Esophagus muscularis mucosa (tissue), 4 donors: ENCODE measurements at regions not wholly inside any gene's neighbourhood (a gene's known extent, or its start where the extent isn't known, plus 50 kb on each side); places are given as distances from the start of the nearest gene placed in this dataset.
"Not testable (repeated sequence)": the region's sequence is repeated elsewhere in the genome, so short reads cannot be mapped to it uniquely, and the experiment has no call there.

Experiments used
- DNase-seq: peaks from one replicate; pipeline ENCODE4 v3.0.0-alpha.2; 2017; ENCODE audit errors: extremely low spot score
- H3K27ac ChIP-seq, 4 donors: fragments of 200-600 bp; sonication (generic); replicated peaks in 1 of 4; 1 replicate in 3 of 4; 2 replicates in 1 of 4; pipeline ENCODE4 v1.5.1; 2016 to 2019; ENCODE audit warnings: mild to moderate bottlenecking in 1 of 4
- H3K27me3 ChIP-seq, 4 donors: fragments of 200-600 bp; sonication (generic); one replicate each; pipeline versions ENCODE4 v1.5.1 to v1.6.0; 2016 to 2019
- H3K36me3 ChIP-seq, 4 donors: fragments of 200-600 bp; sonication (generic); one replicate each; pipeline ENCODE4 v1.5.1; 2016 to 2019
- H3K4me1 ChIP-seq, 4 donors: fragments of 200-600 bp; sonication (generic); one replicate each; pipeline ENCODE4 v1.5.1; 2016 to 2019
- H3K4me3 ChIP-seq, 4 donors: fragments of 200-600 bp; sonication (generic); 1 replicate in 2 of 4; 2 replicates in 2 of 4; pipeline ENCODE4 v1.5.1; 2016 to 2019; ENCODE audit warnings: mild to moderate bottlenecking in 4 of 4, moderate library complexity in 1 of 4
- H3K9me3 ChIP-seq, 4 donors: fragments of 200-600 bp; sonication (generic); 1 replicate in 3 of 4; 2 replicates in 1 of 4; pipeline ENCODE4 v1.5.1; 2016 to 2019
- WGBS: methylation state at CpG from one replicate; pipeline ENCODE4 v1.1.5; 2018; 5-methylcytosine and 5-hydroxymethylcytosine counted together
- intact Hi-C: fragments of 100-400 bp; cut with DNase I; formaldehyde crosslinking; loops from one replicate; pipeline ENCODE4 v1.15.1; 2023

- DNase-seq, H3K9me3 ChIP-seq, H3K27ac ChIP-seq, H3K27me3 ChIP-seq, H3K4me1 ChIP-seq, intact Hi-C loops, H3K4me3 ChIP-seq, H3K36me3 ChIP-seq: not testable (repeated sequence)
- WGBS, result no CpG with 5 or more reads among the region's 2 CpGs
These were observed 163.5 kb downstream of the CDY2B start for GRCh38 chrY:17716329-17717043.

GRCh38 chrY:17668037-17668436, 212.0 kb downstream of the CDY2B start:
- intact Hi-C loops, DNase-seq, H3K4me1 ChIP-seq, H3K4me3 ChIP-seq, H3K9me3 ChIP-seq, H3K27ac ChIP-seq, H3K36me3 ChIP-seq, H3K27me3 ChIP-seq: not testable (repeated sequence)

- H3K36me3 ChIP-seq, DNase-seq, intact Hi-C loops, H3K27ac ChIP-seq, H3K27me3 ChIP-seq, H3K4me1 ChIP-seq, H3K9me3 ChIP-seq, H3K4me3 ChIP-seq: not testable (repeated sequence)
- WGBS, result no CpG with 5 or more reads among the region's 4 CpGs
These were observed 237.0 kb downstream of the CDY2B start for GRCh38 chrY:17643052-17643451.

GRCh38 chrY:17634484-17634883, 245.5 kb downstream of the CDY2B start:
- no CpG with 5 or more reads among the region's 3 CpGs for WGBS
- H3K9me3 ChIP-seq, H3K27ac ChIP-seq, H3K4me1 ChIP-seq, H3K36me3 ChIP-seq, intact Hi-C loops, H3K27me3 ChIP-seq, DNase-seq, H3K4me3 ChIP-seq: not testable (repeated sequence)

- WGBS, result no CpG with 5 or more reads among the region's 8 CpGs
- H3K4me3 ChIP-seq, H3K27me3 ChIP-seq, H3K36me3 ChIP-seq, DNase-seq, H3K27ac ChIP-seq, H3K4me1 ChIP-seq, intact Hi-C loops, H3K9me3 ChIP-seq: not testable (repeated sequence)
These were observed 268.8 kb downstream of the CDY2B start for GRCh38 chrY:17611256-17611655.

- H3K36me3 ChIP-seq, H3K27ac ChIP-seq, H3K27me3 ChIP-seq, H3K9me3 ChIP-seq, H3K4me1 ChIP-seq, DNase-seq, H3K4me3 ChIP-seq, intact Hi-C loops: not testable (repeated sequence)
- WGBS, result no CpG with 5 or more reads among the region's 10 CpGs
These were observed 269.4 kb downstream of the CDY2B start for GRCh38 chrY:17610649-17611048.

GRCh38 chrY:17607150-17607549, 272.9 kb downstream of the CDY2B start:
- H3K4me1 ChIP-seq, H3K9me3 ChIP-seq, H3K36me3 ChIP-seq, H3K27ac ChIP-seq, intact Hi-C loops, H3K27me3 ChIP-seq, DNase-seq, H3K4me3 ChIP-seq: not testable (repeated sequence)
- WGBS, result no CpG with 5 or more reads among the region's 4 CpGs

- no CpG with 5 or more reads among the region's 4 CpGs for WGBS
- H3K4me1 ChIP-seq, H3K9me3 ChIP-seq, intact Hi-C loops, H3K27ac ChIP-seq, H3K36me3 ChIP-seq, H3K27me3 ChIP-seq, H3K4me3 ChIP-seq, DNase-seq: not testable (repeated sequence)
These were observed 280.8 kb downstream of the CDY2B start for GRCh38 chrY:17599263-17599662.

GRCh38 chrY:17593748-17594147, 286.3 kb downstream of the CDY2B start:
- H3K4me3 ChIP-seq, H3K27ac ChIP-seq, intact Hi-C loops, H3K27me3 ChIP-seq, H3K9me3 ChIP-seq, H3K36me3 ChIP-seq, H3K4me1 ChIP-seq, DNase-seq: not testable (repeated sequence)
- WGBS, result no CpG with 5 or more reads among the region's 5 CpGs

GRCh38 chrY:17579956-17580519, 300.0 kb downstream of the CDY2B start:
- H3K9me3 ChIP-seq, H3K4me1 ChIP-seq, H3K27me3 ChIP-seq, intact Hi-C loops, H3K36me3 ChIP-seq, DNase-seq, H3K4me3 ChIP-seq, H3K27ac ChIP-seq: not testable (repeated sequence)
- no CpG with 5 or more reads among the region's 23 CpGs for WGBS

GRCh38 chrY:17579131-17579955, 300.7 kb downstream of the CDY2B start:
- intact Hi-C loops, H3K27ac ChIP-seq: not testable (repeated sequence)

GRCh38 chrY:17563114-17563513, 316.9 kb downstream of the CDY2B start:
- DNase-seq, H3K4me3 ChIP-seq, H3K27me3 ChIP-seq, H3K36me3 ChIP-seq, H3K9me3 ChIP-seq, H3K4me1 ChIP-seq, intact Hi-C loops, H3K27ac ChIP-seq: not testable (repeated sequence)
- WGBS, result no CpG with 5 or more reads among the region's 21 CpGs

More at GRCh38 chrY:17579131-17579955, 300.7 kb downstream of the CDY2B start:
- WGBS, result no CpG with 5 or more reads among the region's 43 CpGs
- not testable (repeated sequence) for DNase-seq, H3K9me3 ChIP-seq, H3K27me3 ChIP-seq, H3K4me1 ChIP-seq, H3K36me3 ChIP-seq
- peak overlapping the region in 1 of 4 donors; percentile 30 for H3K4me3 ChIP-seq
